ENCODE measurements at regions not wholly inside any gene's neighbourhood (a gene's known extent, or its start where the extent isn't known, plus 50 kb on each side); places are given as distances from the start of the nearest gene placed in this dataset.

GRCh38 chr1:69294171-69294570, 273.6 kb upstream of the LRRC7 start:
- no peak for TF ChIP-seq CTCF (IDR thresholded peaks at IDR 0.05; ENCODE audit: low read length)
- TF ChIP-seq EZH2 (optimal IDR thresholded peaks at IDR 0.05; ENCODE audit: low read depth, low read length) = no peak

Measured in MM.1S (cell line).